ENCODE measurements at regions not wholly inside any gene's neighbourhood (a gene's known extent, or its start where the extent isn't known, plus 50 kb on each side); places are given as distances from the start of the nearest gene placed in this dataset.

GRCh38 chr13:61144834-61145593 lies 270.6 kb downstream of the PCDH20 start:
- no peaks in the 10 kb centered on the region; a peak in 1 of 7 replicates for H3K4me1 ChIP-seq (replicated peaks in 1 of 4; ENCODE audit: control insufficient read depth in 3 of 4, insufficient read depth in 4 of 4, low read length in 3 of 4)
- H2BK120ac ChIP-seq (replicated peaks; ENCODE audit: low read depth, low read length) = no peak overlapping the region
- H3K27me3 ChIP-seq (replicated peaks in 1 of 4; ENCODE audit: control insufficient read depth in 3 of 4, extremely low read depth in 1 of 4, insufficient read depth in 3 of 4, low read length in 3 of 4) = no peaks in the 10 kb centered on the region
- FAIRE-seq (no peak), DNase-seq (ENCODE audit: low read depth in 1 of 2, low spot score in 2 of 2) (no peak)
- H3K4me3 ChIP-seq (ENCODE audit: extremely low read depth in 1 of 4, insufficient read depth in 2 of 4, low read depth in 3 of 4, low read length in 4 of 4) = no peak overlapping the region
- no peak overlapping the region for H2BK15ac ChIP-seq (ENCODE audit: low read length)
- H3K79me2 ChIP-seq (ENCODE audit: control insufficient read depth in 1 of 2, insufficient read depth in 2 of 2, low read length in 2 of 2) = no peaks in the 10 kb centered on the region
- H3K4me2 ChIP-seq (ENCODE audit: insufficient read depth in 1 of 2, low read depth in 2 of 2, low read length in 2 of 2) = no peak overlapping the region
- H3K4ac ChIP-seq (replicated peaks; ENCODE audit: insufficient read length, low read depth, low read length) = no peak overlapping the region
- H3K79me1 ChIP-seq (ENCODE audit: low read depth, low read length) = no peaks in the 10 kb centered on the region
- H3K27ac ChIP-seq (ENCODE audit: low read depth, low read length) = no peak overlapping the region
- no peak overlapping the region for H4K5ac ChIP-seq (ENCODE audit: insufficient read length, low read depth, low read length)
- no peak overlapping the region for H2AK5ac ChIP-seq (ENCODE audit: low read depth, low read length)
- 97% methylated on average over 2 of the region's 2 CpGs; no CpG with 5 or more reads in 1 of the 2 experiments for whole genome bisulfite sequencing, 2 experiments (ENCODE audit: extremely low coverage in 1 of 2, insufficient coverage in 1 of 2, insufficient read length in 1 of 2, insufficient replicate concordance in 2 of 2, low coverage in 1 of 2, low lambda C conversion rate in 2 of 2, missing lambda C conversion rate in 1 of 2)
- no peak overlapping the region for H3K18ac ChIP-seq (ENCODE audit: extremely low read depth, low read length)
- no peaks in the 10 kb centered on the region for H4K20me1 ChIP-seq (replicated peaks in 1 of 2; ENCODE audit: control insufficient read depth in 1 of 2, insufficient read depth in 2 of 2, low read length in 2 of 2)
- H3K9ac ChIP-seq (replicated peaks in 1 of 4; ENCODE audit: extremely low read depth in 1 of 4, low read depth in 3 of 4, low read length in 3 of 4) = no peak overlapping the region
- H2BK5ac ChIP-seq (ENCODE audit: low read depth, low read length) = no peak overlapping the region
- H4K91ac ChIP-seq (replicated peaks; ENCODE audit: insufficient read length, low read length) = no peak overlapping the region
- H3K56ac ChIP-seq (replicated peaks; ENCODE audit: insufficient read length, low read depth, low read length) = no peak overlapping the region
- H4K8ac ChIP-seq (ENCODE audit: extremely low read depth, insufficient read depth, low read length) = no peak overlapping the region
- H3K23ac ChIP-seq (ENCODE audit: insufficient read length) = no peak overlapping the region
- CTCF ChIA-PET (ENCODE audit: partially characterized antibody) = interaction anchor here (1.8 to 1.9 kb wide), 2 partner anchors 19 to 110 kb away, joined by 5 to 6 read pairs; no protein-coding TSS in a partner anchor
- no peaks in the 10 kb centered on the region for H3K23me2 ChIP-seq (ENCODE audit: low read depth, low read length)
- H3K9me3 ChIP-seq (ENCODE audit: insufficient read depth in 2 of 2, low read depth in 1 of 2, low read length in 1 of 2) = no peaks in the 10 kb centered on the region; a peak in 1 of 4 replicates
- no peak overlapping the region for H2BK20ac ChIP-seq (ENCODE audit: low read length)
- H3K14ac ChIP-seq (ENCODE audit: insufficient read length) = no peak overlapping the region
- H2AFZ ChIP-seq (ENCODE audit: low read length) = no peak overlapping the region; the same call in 1 of the 2 replicates
- H2BK12ac ChIP-seq (ENCODE audit: low read depth, low read length) = no peak overlapping the region
- no peaks in the 10 kb centered on the region for H3K36me3 ChIP-seq (ENCODE audit: control insufficient read depth in 2 of 4, insufficient read depth in 4 of 4, low read length in 3 of 4)
- POLR2A ChIA-PET (ENCODE audit: partially characterized antibody) = no interaction called here
- TF ChIP-seq BACH1 (IDR thresholded peaks at IDR 0.05; ENCODE audit: low read length) (no peak), TAF1 (IDR thresholded peaks at IDR 0.05; ENCODE audit: low read depth, low read length) (no peak), CHD2 (IDR thresholded peaks at IDR 0.05; ENCODE audit: low read length) (no peak), BCL11A (IDR thresholded peaks at IDR 0.05; ENCODE audit: low read depth in 2 of 2, low read length in 2 of 2) (no peak), ASH2L (IDR thresholded peaks at IDR 0.05; ENCODE audit: low read length) (no peak), POLR2AphosphoS5 (IDR thresholded peaks at IDR 0.05; ENCODE audit: low read depth, low read length) (no peak), CEBPB (IDR thresholded peaks at IDR 0.05; ENCODE audit: low read depth, low read length) (no peak), E2F6 (IDR thresholded peaks at IDR 0.05) (no peak), EP300 (IDR thresholded peaks at IDR 0.05; ENCODE audit: borderline replicate concordance in 1 of 2, low read depth in 2 of 2, low read length in 2 of 2) (no peak), KDM4A (IDR thresholded peaks at IDR 0.05; ENCODE audit: low read depth, low read length, severe bottlenecking) (no peak), CHD1 (IDR thresholded peaks at IDR 0.05; ENCODE audit: low read depth, low read length) (no peak), NRF1 (IDR thresholded peaks at IDR 0.05; ENCODE audit: low read depth, low read length) (no peak), CTBP2 (IDR thresholded peaks at IDR 0.05; ENCODE audit: borderline replicate concordance, insufficient read depth, insufficient read length, low read length) (no peak)
